PFSK-1 (cell line): ENCODE measurements at regions not wholly inside any gene's neighbourhood (a gene's known extent, or its start where the extent isn't known, plus 50 kb on each side); places are given as distances from the start of the nearest gene placed in this dataset.

Experiments
- FOXP2 ChIP-seq: optimal IDR thresholded peaks from 2 replicates; pipeline ENCODE3; 2011; ENCODE audit warnings: borderline replicate concordance, control low read depth, inconsistent platforms; ENCODE audit not compliant: insufficient read depth; ENCODE audit errors: extremely low read length, extremely low read depth
- POLR2AphosphoS5 ChIP-seq: IDR thresholded peaks from 2 replicates; pipeline ENCODE4 v1.6.1; 2012; ENCODE audit warnings: low read depth, mild to moderate bottlenecking, control low read depth, low read length, moderate library complexity
- SIN3A ChIP-seq: IDR thresholded peaks from 2 replicates; pipeline ENCODE4 v1.6.1; 2012; ENCODE audit warnings: mild to moderate bottlenecking, low read length, moderate library complexity, borderline replicate concordance; ENCODE audit not compliant: insufficient read depth
- TAF1 ChIP-seq: IDR thresholded peaks from 2 replicates; pipeline ENCODE4 v1.6.1; 2012; ENCODE audit warnings: low read length, control low read depth, borderline replicate concordance; ENCODE audit not compliant: insufficient read depth
- TF ChIP-seq, protein P1 (sequence below), 2 experiments: IDR thresholded peaks; 2 replicates each; pipeline versions ENCODE4 v1.6.1 to v1.8.0; 2011 to 2012; ENCODE audit warnings: low read depth in 2 of 2, low read length in 2 of 2, control low read depth in 1 of 2, inconsistent platforms in 1 of 2, mild to moderate bottlenecking in 1 of 2, moderate library complexity in 1 of 2; ENCODE audit not compliant: insufficient read depth in 1 of 2

DNA sequence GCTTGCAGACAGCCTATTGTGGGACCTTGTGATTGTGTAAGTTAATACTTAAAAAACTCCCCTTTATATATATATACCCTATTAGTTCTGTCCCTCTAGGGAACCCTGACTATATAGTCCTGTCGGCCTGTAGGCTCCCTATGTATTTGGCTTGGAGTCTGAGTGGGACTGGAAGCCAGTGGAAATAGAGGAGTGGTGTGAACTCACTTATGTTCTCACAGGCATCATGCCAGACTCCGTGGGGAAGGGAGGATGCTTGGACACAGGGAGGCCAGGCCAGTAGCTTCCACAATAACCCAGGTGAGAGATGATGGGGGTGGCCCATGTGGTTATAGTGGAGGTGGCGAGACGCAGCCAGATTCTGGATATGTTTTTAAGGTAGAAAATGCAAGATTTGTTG is 136.7 kb upstream of the SYT6 start:
- TF ChIP-seq FOXP2 = no peak
- no peak for TF ChIP-seq SIN3A
- no peak for TF ChIP-seq TAF1
- TF ChIP-seq, protein P1, sequence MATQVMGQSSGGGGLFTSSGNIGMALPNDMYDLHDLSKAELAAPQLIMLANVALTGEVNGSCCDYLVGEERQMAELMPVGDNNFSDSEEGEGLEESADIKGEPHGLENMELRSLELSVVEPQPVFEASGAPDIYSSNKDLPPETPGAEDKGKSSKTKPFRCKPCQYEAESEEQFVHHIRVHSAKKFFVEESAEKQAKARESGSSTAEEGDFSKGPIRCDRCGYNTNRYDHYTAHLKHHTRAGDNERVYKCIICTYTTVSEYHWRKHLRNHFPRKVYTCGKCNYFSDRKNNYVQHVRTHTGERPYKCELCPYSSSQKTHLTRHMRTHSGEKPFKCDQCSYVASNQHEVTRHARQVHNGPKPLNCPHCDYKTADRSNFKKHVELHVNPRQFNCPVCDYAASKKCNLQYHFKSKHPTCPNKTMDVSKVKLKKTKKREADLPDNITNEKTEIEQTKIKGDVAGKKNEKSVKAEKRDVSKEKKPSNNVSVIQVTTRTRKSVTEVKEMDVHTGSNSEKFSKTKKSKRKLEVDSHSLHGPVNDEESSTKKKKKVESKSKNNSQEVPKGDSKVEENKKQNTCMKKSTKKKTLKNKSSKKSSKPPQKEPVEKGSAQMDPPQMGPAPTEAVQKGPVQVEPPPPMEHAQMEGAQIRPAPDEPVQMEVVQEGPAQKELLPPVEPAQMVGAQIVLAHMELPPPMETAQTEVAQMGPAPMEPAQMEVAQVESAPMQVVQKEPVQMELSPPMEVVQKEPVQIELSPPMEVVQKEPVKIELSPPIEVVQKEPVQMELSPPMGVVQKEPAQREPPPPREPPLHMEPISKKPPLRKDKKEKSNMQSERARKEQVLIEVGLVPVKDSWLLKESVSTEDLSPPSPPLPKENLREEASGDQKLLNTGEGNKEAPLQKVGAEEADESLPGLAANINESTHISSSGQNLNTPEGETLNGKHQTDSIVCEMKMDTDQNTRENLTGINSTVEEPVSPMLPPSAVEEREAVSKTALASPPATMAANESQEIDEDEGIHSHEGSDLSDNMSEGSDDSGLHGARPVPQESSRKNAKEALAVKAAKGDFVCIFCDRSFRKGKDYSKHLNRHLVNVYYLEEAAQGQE (IDR thresholded peaks at IDR 0.05; ENCODE audit: insufficient read depth in 1 of 2, low read depth in 2 of 2, low read length in 2 of 2) = no peak
- TF ChIP-seq POLR2AphosphoS5 = no peak

DNA sequence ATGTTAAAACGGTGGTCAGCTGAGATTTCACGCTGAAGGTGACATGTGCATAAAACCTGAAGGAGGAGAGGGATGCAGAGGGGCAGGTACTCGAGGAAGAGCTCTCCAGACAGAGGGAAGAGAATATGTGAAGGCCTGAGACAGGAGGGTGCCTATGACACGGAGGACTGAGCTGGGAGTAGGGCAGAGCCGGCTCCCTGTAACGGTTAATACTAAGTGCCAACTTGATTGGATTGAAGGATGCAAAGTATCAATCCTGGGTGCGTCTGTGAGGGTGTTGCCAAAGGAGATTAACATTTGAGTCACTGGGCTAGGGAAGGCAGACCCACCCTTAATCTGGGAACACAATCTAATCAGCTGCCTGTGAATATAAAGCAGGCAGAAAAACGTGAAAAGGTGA is 136.2 kb upstream of the SYT6 start:
- TF ChIP-seq POLR2AphosphoS5 = no peak
- TF ChIP-seq, protein P1 (IDR thresholded peaks at IDR 0.05; ENCODE audit: insufficient read depth in 1 of 2, low read depth in 2 of 2, low read length in 2 of 2) = no peak
- no peak for TF ChIP-seq SIN3A
- TF ChIP-seq TAF1 = no peak

DNA sequence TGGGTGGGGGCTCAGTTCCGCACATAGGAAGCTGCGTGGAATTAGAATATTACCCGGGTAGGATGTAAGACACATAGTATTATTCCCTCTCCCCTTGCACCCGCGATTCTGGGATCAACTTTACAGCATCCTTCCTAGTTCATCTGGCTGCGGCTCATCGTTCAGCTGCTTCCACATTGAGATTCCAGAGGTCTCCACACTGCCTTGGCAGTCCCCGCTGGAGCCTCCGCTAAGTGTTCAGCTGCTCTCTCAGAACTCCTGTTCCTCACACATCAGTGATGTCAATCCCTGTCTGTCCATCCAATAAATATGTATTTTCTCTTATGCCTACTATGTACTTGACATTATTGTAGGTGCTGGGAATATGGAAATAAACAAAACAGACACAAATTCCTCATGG is 135.6 kb upstream of the SYT6 start:
- no peak for TF ChIP-seq SIN3A
- TF ChIP-seq FOXP2 = no peak
- TF ChIP-seq, protein P1 (IDR thresholded peaks at IDR 0.05; ENCODE audit: insufficient read depth in 1 of 2, low read depth in 2 of 2, low read length in 2 of 2) = no peak
- TF ChIP-seq TAF1 = no peak
- TF ChIP-seq POLR2AphosphoS5 = no peak

DNA sequence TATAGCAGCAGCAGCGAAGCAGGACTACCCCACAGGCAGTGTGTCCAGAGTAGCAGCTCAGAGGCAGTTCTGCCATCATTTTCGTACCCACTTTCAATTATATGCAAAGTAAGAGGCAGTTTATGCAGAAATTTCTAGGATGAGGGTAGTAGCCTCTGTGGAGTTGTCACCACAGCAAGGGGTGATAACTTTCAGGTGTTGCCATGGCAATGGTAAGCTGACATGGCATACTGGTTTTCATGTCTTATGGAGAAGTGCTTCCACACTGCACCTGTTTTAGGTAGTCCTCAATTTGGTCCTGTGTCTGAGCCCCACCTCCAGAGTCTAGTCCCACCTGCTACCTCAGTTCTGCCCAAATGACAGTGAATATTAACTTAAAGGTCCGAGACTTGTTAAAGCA is 133.3 kb upstream of the SYT6 start:
- TF ChIP-seq FOXP2 = no peak
- no peak for TF ChIP-seq POLR2AphosphoS5
- TF ChIP-seq SIN3A = no peak
- TF ChIP-seq, protein P1 (IDR thresholded peaks at IDR 0.05; ENCODE audit: insufficient read depth in 1 of 2, low read depth in 2 of 2, low read length in 2 of 2) = no peak
- no peak for TF ChIP-seq TAF1

DNA sequence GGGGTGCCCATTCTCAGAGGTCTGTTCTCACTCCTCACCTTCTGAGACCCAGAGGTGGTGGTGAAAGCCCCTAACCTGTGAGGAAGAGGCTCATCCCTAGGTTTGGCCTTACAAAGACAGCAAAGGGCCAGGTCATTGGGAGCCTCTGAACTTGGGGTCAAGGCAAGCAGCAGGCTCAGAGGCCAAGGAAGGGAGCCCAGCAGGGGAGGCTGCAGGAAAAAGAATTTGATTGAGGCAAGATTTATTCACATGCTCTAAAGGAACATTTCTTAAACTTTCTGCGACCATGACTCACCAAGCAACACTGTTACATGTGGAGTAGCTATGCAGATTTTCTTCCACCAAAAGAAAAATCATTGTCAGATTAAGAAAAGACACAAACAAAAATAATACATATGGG is 132.5 kb upstream of the SYT6 start:
- TF ChIP-seq FOXP2 (no peak), TAF1 (no peak), POLR2AphosphoS5 (no peak), SIN3A (no peak)
- TF ChIP-seq, protein P1 (IDR thresholded peaks at IDR 0.05; ENCODE audit: insufficient read depth in 1 of 2, low read depth in 2 of 2, low read length in 2 of 2) = no peak
